Ishikawa (cell line): ENCODE measurements at regions not wholly inside any gene's neighbourhood (a gene's known extent, or its start where the extent isn't known, plus 50 kb on each side); places are given as distances from the start of the nearest gene placed in this dataset.

Experiments used
- CEBPB ChIP-seq: IDR thresholded peaks from 2 replicates; pipeline ENCODE4 v1.6.1; 2012
- EP300 ChIP-seq: IDR thresholded peaks from 2 replicates; pipeline ENCODE4 v1.6.1; 2012; ENCODE audit warnings: borderline replicate concordance
- FOXM1 ChIP-seq: IDR thresholded peaks from 2 replicates; pipeline ENCODE4 v1.6.1; 2012; ENCODE audit warnings: low read depth, borderline replicate concordance
- RAD21 ChIP-seq: IDR thresholded peaks from 2 replicates; pipeline ENCODE4 v1.6.1; 2012; ENCODE audit warnings: low read depth
- YY1 ChIP-seq: IDR thresholded peaks from 2 replicates; pipeline ENCODE4 v1.6.1; 2012; ENCODE audit warnings: low read depth

GRCh38 chr1:112767646-112768045 is 52.5 kb upstream of the PPM1J start:
- TF ChIP-seq RAD21 (no peak), YY1 (no peak), FOXM1 (no peak), EP300 (no peak), CEBPB (no peak)
